Inflammatory macrophage treated with lipopolysaccharide for 1 hour (primary cell): ENCODE measurements at regions not wholly inside any gene's neighbourhood (a gene's known extent, or its start where the extent isn't known, plus 50 kb on each side); places are given as distances from the start of the nearest gene placed in this dataset.
"Not testable (repeated sequence)": the region's sequence is repeated elsewhere in the genome, so short reads cannot be mapped to it uniquely, and the experiment has no call there.

Experiments
- DNase-seq, 2 donors: peaks; one replicate each; pipeline ENCODE4 v3.0.0-alpha.2; 2020 to 2022

GRCh38 chr21:10367586-10367985, 153.8 kb upstream of the TPTE start:
- not testable (repeated sequence) for DNase-seq

- DNase-seq = not testable (repeated sequence)
Measured at GRCh38 chr21:10368323-10368798, 153.0 kb upstream of the TPTE start.

- DNase-seq = not testable (repeated sequence)
Measured at GRCh38 chr21:10369289-10369688, 152.1 kb upstream of the TPTE start.

GRCh38 chr21:10377758-10378157, 143.6 kb upstream of the TPTE start:
- DNase-seq = not testable (repeated sequence)

GRCh38 chr21:10379816-10380215, 141.6 kb upstream of the TPTE start:
- not testable (repeated sequence) for DNase-seq

GRCh38 chr21:10381687-10382060, 139.7 kb upstream of the TPTE start:
- not testable (repeated sequence) for DNase-seq

- DNase-seq = not testable (repeated sequence)
Measured at GRCh38 chr21:10382135-10382534, 139.2 kb upstream of the TPTE start.

GRCh38 chr21:10382580-10382979, 138.8 kb upstream of the TPTE start:
- not testable (repeated sequence) for DNase-seq

GRCh38 chr21:10383571-10383970, 137.8 kb upstream of the TPTE start:
- DNase-seq = not testable (repeated sequence)

- not testable (repeated sequence) for DNase-seq
Measured at GRCh38 chr21:10384304-10384861, 137.0 kb upstream of the TPTE start.

GRCh38 chr21:10385202-10385601, 136.2 kb upstream of the TPTE start:
- not testable (repeated sequence) for DNase-seq

GRCh38 chr21:10385898-10386527, 135.4 kb upstream of the TPTE start:
- not testable (repeated sequence) for DNase-seq

- DNase-seq = not testable (repeated sequence)
Measured at GRCh38 chr21:10387692-10388450, 133.5 kb upstream of the TPTE start.

GRCh38 chr21:10388625-10389024, 132.8 kb upstream of the TPTE start:
- not testable (repeated sequence) for DNase-seq

GRCh38 chr21:10392301-10392700, 129.1 kb upstream of the TPTE start:
- DNase-seq = not testable (repeated sequence)

GRCh38 chr21:10395963-10396362, 125.4 kb upstream of the TPTE start:
- not testable (repeated sequence) for DNase-seq

- not testable (repeated sequence) for DNase-seq
Measured at GRCh38 chr21:10397495-10397915, 123.9 kb upstream of the TPTE start.

GRCh38 chr21:10398692-10399489, 122.5 kb upstream of the TPTE start:
- not testable (repeated sequence) for DNase-seq

- DNase-seq = not testable (repeated sequence)
Measured at GRCh38 chr21:10400622-10401361, 120.6 kb upstream of the TPTE start.

- DNase-seq = not testable (repeated sequence)
Measured at GRCh38 chr21:10402461-10402860, 118.9 kb upstream of the TPTE start.

GRCh38 chr21:10405331-10405730, 116.1 kb upstream of the TPTE start:
- not testable (repeated sequence) for DNase-seq

GRCh38 chr21:10409786-10410185, 111.6 kb upstream of the TPTE start:
- DNase-seq = not testable (repeated sequence)
